HG03025 (cell line): ENCODE measurements at regions not wholly inside any gene's neighbourhood (a gene's known extent, or its start where the extent isn't known, plus 50 kb on each side); places are given as distances from the start of the nearest gene placed in this dataset.

Source experiments
- ATAC-seq: cut with Tn5 transposase; IDR thresholded peaks from one replicate; pipeline ENCODE4 v1.9.1; 2021; ENCODE audit warnings: mild to moderate bottlenecking, moderate library complexity; ENCODE audit not compliant: unreplicated experiment, low FRiP score

- no peak for ATAC-seq
These were observed 145.8 kb downstream of the CYLD start for GRCh38 chr16:50887500-50888298.

- no peak for ATAC-seq
These were observed 142.4 kb downstream of the CYLD start for GRCh38 chr16:50884066-50884860.

DNA sequence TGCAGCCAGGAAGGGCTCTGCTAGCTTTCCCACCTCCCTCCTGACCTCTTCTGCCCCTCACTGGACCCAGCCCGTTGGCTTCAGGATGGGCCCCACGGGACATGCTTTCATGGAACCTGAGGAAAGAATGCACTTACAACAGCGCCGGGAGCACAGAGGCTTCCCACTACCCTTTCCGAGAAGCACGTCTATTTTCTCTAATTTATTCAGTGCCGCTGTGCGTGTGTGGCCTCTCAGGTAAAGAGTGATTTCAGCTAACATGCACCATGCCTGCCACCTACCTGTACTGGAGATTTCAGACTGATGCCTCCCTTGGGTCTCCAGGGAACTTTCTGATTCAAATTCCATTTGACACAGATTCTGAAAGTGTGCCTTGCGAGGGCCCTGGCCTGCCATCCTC is 140.1 kb downstream of the CYLD start:
- no peak for ATAC-seq

DNA sequence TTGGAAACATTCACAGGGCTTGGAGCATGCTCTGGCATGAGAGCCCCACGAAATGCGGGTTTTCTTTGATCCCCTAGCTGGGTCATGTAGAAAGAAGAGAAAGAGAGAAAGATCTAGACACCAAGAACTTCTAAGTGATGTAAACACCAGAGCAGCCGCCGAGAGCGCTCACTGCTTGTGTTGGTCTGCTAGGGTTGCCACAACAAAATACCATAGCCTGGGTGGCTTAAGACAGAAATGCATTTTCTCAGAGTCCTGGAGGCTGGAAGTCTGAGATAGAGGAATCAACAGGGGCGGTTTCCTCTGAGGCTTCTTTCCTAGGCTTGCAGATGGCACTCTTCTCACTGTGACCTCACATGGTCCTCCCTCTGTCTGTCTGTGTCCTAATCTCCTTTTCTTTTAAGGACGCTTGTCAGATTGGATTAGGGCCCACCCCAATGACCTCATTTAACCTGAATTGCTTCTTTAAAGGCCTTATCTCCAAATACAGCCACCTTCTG is 139.5 kb downstream of the CYLD start:
- no peak for ATAC-seq

GRCh38 chr16:50880926-50881325 is 139.0 kb downstream of the CYLD start:
- no peak for ATAC-seq

- ATAC-seq, result no peak
These were observed 138.2 kb downstream of the CYLD start for GRCh38 chr16:50879873-50880695.

GRCh38 chr16:50878966-50879615 is 137.2 kb downstream of the CYLD start:
- ATAC-seq, result no peak

DNA sequence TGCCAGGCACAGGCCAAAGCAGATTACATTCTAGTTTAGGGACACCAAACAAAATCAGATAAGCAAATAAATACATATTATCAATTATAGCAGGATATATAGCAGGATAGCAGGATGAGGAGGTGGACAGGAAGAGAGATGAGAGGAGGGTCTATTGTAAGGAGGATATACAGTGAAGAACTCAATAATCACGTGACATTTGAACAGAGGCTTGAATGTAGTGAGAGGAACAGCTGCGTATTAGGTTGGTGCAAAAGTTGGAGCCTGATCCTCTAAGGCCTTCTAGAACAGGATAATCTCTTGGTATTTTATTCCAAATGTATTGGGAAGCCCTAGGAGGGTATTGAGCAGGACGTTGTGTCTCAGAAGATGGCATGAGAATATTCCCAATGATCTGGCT is 136.7 kb downstream of the CYLD start:
- no peak for ATAC-seq

- ATAC-seq, result no peak
These were observed 134.4 kb downstream of the CYLD start for GRCh38 chr16:50876263-50876662.

- ATAC-seq, result no peak
These were observed 126.7 kb downstream of the CYLD start for GRCh38 chr16:50868577-50868976.

GRCh38 chr16:50866806-50867205 is 124.9 kb downstream of the CYLD start:
- ATAC-seq, result no peak

DNA sequence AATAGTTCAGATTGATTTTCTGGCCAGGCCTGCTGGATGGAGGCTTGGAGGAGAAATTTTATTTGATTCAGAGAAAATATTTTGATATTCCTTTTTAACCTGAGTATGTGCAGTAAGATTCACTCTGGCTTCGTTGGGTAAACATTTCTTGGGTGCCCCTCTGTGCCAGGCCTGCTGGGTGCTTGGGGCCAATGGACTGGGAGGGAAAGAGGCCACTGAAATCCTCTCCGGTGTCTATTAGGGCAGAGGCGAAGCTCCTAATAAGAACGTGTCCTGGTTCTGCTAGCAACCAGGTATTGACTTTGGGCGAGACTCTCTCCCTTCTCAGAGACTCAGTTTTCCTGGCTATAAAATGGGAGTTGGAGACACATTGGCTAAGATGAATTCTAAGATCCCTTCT is 122.5 kb downstream of the CYLD start:
- no peak for ATAC-seq

DNA sequence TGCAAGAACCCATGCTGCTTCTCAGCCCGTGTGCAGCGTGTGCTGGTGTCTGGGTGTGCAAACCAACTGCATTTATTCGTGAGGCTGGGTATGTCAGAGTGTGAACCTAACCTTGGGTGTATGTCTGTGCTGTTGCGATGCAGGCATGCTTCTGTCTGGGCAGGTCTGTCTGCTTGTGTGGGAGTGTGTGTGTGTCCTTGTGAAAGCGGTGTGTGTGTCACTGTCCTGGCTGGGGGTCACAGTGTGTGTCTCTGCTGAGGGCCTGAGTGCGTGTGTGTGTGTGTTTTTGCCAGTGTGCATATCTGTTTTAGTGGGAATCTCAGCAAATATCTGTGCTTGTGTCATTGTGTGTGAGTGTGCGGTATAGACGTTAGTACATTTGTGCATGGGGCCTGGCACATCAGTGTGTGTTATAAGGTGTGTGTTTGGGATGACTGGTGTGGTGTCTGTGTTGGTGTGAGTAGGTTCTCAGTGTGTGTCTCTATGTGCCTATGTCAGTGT is 121.8 kb downstream of the CYLD start:
- ATAC-seq, result no peak

DNA sequence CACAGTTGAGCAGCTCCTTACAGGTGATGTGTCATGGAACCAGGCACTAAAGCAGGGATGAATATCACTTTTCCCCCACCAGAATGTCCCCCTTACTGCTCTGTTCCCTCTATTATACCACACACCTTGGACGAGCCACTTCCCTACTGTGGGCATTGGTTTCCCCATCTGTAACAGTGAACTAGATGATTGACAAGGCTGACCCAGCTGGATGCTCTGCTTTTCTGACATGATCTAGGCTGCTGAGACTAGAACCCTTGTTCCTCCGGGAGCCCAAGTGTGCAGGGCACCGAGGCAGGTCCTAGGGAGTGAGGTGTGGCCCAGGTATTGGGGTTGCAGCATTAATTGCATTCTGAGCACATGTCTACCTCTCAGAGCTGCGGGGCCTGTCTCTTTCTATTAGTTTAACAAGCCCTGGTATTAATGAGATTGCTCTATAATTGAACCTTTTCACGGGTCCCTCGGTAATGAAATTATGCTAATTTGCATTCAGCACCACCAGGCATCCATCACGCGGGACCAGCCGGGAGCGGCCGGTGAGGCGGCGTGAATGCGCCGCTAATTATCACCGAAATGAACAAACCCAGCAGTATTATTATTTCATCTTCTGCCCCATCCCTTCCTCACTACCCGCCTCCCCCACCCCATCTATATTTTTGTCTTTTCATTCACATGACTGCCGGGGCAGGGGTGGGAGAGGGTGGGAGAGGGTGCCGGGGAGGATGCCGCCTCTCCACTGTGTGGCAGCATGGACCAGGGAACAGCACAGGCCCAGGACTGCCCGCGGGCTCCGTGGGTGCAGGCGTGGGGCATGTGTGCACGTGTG is 121.1 kb downstream of the CYLD start:
- no peak for ATAC-seq

DNA sequence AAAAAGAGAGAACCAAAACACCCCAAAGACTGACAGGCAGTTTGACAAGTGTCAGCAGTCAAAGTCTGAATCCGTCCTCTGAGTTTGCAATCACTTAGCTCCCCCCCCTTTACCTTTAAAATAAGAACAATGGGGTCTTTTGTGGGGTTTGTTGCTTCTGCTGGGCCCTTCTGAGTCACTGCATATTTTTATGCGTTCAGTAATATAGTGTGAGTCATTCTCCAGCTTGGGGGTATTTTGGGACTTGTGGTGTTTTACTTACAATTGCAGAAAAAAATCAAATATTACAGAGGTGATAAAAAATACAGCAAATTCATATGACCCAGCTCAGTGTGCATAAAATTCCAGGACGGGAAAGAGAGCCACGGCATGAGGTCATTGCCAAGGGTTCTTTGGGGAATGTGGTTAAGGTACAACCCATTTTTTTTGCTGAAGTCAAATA is 120.1 kb downstream of the CYLD start:
- no peak for ATAC-seq

DNA sequence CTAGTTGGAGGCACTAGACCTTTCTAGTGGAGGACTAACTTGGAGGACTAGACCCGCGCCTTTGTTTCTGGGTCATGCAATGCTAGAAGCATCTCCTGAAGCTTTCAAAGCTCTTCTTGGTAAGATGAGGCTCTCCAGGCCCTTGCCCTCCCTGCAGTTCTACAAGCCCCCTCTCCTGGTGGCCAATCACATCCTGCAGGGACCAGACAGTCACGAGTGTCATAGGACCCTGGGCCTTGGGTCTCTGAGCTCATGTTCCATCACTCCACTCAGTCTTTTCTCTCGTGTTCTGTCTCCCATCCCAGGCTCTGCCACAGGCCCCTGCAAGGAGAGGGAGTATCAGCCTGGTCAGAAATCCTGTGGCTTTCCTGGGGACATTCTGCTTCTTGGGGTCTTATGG is 119.6 kb downstream of the CYLD start:
- ATAC-seq, result no peak

DNA sequence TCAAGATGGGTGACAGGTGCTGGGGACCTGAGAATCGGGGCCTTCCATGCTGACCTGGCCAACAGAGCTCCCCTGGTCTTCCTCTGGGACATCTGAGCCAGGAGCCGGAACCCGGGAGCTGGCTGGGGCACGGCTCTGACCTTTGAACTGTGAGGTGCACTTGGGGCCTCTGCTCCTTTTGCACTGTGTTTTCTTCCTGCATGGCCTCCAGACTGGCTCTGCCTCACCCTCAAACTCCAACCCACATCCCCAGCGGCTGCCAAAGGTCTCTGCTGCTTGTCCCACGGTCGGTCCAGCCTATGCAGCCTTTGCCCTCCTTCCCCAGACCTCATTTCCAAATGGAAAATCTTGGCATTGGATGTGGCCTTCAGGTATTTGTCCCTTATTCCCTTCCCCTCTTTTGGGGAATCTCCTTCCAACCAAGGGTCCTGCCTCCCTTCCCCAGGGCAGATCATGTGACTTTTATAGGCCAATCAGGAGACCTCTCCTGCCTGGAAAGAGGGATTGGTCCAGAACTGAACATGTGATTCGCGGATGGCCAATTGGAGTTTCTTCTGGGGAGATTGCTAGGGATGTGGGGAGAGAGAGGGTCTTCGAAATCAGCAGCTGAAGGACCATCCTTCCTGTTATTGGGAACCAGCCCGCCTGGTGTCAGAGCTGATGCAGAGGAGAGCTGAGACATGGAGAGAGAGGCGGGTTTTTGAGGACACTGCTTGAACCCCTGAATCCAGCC is 117.9 kb downstream of the CYLD start:
- ATAC-seq, result no peak

GRCh38 chr16:50858877-50859627 is 117.2 kb downstream of the CYLD start:
- ATAC-seq, result no peak
